GF-D8 (cell line): ENCODE measurements at regions not wholly inside any gene's neighbourhood (a gene's known extent, or its start where the extent isn't known, plus 50 kb on each side); places are given as distances from the start of the nearest gene placed in this dataset.
"Not testable (repeated sequence)": the region's sequence is repeated elsewhere in the genome, so short reads cannot be mapped to it uniquely, and the experiment has no call there.

ENCODE experiments used
- DNase-seq: peaks from one replicate; lab custom pipeline; 2025; lab: John Stamatoyannopoulos, UW

DNA sequence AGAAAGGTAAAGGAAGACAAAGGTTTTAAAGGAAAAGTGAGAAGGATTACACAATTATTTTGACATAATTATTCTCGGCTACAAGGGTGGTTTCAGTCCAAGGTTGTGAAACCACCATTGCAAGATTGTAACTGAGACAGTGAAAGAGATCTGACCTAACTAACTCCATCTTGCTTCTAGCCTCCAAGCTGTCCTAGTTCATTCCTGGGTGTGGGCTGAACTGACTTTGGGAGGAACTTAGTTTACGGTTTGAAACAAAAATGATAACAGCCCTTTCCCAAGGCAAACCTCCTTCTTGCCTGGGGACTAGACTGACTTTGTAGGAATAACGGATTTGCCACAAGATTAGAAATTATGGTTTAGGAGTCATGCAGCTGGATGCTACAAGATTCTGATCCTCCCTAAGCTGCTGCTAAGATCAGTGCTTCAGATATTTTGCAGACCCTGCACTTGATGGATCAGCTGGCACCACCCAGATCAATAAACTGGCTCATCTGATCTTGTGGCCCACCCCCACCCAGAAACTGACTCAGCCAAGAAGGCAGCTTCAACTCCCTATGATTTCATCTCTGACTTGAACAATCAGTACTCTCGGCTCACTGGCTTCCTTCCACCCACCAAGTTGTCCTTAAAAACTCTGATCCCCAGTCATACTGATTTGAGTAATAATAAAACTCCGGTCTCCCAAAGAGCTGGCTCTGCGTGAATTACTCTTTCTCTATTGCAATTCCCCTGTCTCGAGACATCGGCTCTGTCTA lies 57.7 kb upstream of the AADACL2 start:
- DNase-seq: no peak

DNA sequence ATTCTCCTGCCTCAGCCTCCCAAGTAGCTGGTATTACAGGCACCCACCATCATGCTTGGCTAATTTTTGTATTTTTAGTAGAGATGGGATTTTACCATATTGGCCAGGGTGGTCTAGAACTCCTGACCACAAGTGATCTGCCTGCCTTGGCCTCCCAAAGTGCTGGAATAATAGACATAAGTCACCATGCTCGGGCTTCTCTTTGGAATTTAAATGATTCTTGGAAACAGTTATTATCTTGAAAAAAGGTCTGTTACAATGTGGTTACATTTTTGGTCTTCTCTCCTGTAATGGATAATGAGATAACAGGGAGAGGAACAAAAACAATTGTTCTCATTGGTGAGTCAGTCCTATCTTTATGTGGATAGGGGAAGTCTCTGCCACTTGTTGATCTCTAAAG lies 59.8 kb upstream of the AADACL2 start:
- DNase-seq: no peak

DNA sequence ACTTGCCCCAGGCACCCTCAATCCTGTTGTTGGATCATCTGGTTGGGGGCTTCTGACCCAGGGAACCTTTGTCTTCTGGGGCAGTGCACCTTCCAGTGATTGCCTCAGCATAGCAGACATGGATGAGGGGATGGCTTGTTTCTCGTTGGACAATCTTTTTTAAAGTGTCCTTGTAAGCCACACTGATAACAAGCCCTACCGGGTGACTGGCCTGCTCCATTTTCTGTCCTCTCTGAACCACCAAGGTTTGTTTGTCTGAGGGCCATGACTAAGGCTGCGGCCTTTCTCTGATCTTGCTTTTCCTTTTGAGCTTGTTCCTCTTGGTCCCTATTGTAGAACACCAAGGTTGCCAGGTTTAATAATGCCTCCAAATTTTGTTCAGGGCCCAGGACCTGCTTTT lies 66.0 kb upstream of the AADACL2 start:
- not testable (repeated sequence) for DNase-seq

DNA sequence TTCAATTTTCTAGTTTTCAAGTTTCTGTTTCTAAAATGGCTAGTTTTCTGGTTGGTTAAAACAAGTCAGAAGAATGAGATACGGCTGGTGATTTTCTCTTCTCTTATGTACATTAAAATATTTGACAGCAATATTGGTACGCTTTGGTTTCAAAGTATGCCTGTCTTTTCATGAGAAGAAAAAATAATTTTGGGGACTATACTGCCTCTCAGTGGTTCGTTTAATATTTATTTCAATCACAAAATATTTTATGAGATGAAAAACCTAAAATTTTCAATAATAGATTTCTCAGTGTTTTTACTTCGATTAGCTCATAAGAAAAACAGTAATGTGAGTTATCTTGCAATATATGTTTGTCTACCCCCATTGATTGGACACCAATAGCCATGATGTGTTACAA lies 72.8 kb upstream of the AADACL2 start:
- no peak for DNase-seq

DNA sequence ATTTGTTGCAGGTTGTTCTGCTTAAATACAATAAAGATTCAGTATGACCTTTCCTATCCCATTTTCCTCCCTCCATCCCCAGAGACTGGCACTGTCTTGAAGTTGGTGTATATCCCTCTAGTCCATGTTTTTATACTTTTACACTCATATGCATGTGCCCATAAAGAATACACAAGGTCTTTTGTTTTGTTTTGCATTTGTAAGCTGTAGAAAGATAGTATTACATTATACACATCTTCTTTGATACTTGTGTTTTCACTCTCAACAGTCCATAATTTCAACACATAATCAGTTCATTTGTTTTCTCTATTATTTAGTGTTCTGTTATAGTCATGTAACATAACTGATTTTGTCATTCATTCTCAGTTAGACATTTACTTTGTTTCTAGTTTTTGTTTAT lies 88.7 kb upstream of the AADACL2 start:
- DNase-seq: no peak

DNA sequence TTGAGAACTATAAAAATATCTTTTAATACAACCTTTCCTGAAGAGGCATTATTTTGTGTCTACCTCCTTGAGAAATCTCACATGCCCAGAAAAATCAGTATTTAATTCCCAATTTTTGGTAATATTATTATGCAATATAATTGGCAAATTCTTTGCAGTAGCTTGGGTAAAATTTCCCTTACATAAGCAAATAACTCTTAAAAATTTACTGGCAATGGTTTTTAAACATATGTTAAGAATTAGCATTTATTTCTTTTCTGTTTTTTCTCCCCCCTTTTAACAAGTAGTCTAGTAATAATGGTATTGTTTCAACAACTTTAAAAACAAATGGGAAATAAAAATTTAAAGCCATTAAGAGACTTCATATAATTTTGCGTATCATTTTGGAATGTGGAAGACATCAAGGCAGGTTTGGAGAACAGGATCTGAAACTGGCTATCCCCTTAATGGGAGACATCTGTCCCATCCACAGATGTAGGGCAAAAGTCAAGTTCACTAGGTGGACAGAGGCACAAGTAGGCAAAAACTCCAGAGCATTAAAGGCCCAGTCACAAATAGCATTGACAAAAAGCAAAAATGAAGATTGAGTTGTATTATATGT lies 89.6 kb upstream of the AADACL2 start:
- no peak for DNase-seq

DNA sequence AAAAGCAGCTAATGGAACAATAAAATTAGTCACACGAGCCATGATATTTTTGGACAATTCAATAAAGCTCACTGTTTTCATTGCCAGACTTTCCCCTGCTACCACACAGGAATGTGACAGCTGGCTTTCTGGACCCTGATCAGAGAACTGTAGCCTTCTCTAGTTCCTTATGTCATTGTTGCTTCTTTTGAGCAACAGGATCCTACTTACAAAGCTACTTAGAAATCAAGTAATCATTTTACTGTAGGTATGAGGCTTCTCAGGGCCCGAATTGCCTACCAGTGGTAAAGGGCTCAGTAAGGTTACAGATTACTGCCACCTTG lies 94.3 kb upstream of the AADACL2 start:
- DNase-seq: no peak

DNA sequence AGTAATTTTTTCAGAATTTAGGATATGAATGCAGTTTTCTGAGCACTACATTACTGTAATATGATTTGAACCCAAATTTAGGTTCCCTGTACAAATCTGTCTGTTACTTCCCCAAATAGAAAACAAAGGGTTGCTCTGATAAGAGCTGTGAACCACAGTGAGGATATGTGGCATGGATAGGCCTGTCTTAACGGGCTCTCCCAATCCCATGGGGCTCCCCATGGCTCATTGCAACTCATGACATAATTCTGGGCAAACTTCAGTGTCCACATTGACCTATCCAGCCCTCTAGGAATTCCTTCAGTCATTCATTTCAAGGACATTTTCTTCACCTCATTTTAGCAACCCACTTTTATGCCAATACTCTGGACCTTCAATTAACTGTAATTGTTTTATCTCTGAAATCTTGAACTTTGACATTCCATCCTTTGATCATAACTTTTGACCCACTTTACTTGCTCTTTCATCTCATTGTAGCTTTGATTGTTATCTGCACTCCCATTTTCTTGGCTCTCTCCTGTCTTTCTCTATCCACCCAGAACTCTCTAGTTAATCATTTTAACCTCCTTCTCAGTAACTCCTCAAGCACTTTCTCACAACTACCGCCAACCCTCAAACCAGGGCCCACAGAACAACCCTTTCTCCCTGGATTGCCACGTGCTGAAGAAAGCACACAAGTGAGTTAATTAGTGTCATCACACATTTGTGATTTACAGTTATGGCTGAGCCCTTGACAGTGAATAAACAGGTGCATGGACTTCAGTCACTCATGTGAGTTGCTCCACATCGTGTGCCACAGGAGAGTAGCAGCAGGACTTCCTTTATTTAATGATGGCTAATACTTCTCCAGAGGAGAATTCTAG lies 94.9 kb upstream of the AADACL2 start:
- no peak for DNase-seq

DNA sequence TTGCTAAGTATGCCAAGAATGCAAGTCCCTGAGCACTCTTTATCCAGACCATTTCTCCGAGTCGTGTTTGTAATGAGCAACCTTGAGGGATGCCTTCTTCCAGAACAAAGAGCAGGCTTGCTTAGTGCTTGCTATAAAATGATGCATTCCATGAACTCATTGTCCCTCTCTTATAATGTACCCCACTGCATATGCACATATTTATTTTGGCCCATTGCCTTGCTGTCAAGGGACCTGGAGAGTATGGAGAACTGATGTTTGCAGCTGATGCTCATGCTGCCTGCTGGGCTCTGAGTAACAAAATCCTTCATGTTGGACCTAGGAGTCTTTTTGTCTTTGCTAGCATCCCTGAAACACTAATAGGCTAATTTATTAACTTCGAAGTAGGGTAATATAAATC lies 97.8 kb upstream of the AADACL2 start:
- DNase-seq: no peak

DNA sequence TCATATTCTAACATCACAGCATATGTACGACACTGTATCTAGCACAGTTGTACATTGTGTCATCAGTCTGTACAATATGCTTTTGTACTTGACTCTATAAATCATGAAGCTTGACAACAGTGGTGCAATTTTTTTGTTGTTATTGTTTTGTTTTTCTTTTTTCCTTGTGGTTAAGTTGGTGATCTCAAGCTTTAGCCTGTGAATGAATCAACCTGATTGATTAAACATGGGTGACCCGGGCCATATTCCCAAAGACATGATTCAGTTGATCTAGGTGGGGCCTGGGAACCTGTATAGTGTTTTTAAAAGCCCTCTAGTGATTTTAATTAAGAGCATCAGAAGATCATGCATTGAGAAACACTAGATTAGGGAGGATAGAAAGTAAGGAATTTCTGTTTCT lies 101.8 kb upstream of the AADACL2 start:
- no peak for DNase-seq

DNA sequence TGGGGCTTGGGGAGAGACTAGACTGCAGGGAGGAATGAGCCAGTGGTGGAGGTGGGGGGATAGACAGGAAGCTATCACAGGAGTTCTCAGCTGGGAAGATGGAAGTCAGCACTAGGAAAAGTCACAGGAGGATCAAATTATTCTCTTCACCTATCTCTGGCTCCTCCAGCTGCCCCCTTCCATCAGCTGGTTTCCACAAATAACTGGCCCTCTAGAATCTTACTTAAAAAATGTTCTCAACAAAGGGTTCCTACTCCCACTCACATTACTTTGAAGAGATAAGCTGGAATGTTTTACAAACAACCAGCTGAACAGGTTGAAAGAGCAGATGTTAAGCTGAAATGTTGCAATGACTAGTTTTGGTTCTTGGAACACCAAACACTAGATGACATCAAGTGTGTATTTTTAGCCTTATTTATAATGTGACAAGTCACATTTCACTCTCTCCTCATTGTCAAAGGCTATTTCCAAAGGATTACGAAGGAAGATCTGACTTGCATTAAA lies 102.7 kb upstream of the AADACL2 start:
- DNase-seq: no peak

DNA sequence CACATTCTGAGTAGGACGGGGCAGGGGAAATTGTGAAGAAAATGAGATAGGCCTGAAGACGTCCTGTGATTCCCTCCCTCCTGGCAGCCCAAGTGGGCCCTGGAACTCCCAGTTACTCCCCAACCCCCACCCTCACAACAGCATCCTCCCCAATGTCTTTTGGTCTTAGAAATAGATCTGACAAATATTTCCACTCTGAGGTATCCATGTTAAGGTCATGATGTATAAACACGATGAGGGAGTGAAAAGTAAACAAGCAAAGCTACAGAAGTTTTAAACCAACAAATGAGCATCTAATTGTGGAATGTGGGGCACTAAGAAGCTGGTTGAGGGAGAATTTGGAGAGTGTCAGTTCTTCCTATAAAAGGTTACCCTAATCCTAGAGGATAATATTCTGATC lies 103.7 kb upstream of the AADACL2 start:
- DNase-seq: no peak

DNA sequence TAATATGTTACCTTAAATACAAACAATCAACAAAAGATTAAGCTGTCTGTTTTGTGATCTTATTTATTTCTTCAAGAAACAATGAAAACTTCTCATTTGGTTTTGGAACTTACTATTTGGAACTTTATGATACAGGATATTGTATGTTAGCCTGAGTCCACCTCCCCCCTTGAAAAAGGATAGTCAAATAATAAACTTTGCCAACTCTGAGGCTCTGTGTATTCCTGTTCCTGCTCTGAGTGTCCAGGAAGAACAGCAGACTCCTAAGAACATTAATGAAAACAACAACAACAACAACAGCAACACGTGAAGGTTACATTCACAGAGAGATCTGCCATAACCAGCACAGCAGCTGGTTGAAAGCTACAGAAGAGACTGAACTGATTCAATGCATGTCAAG lies 108.1 kb upstream of the AADACL2 start:
- DNase-seq: no peak

DNA sequence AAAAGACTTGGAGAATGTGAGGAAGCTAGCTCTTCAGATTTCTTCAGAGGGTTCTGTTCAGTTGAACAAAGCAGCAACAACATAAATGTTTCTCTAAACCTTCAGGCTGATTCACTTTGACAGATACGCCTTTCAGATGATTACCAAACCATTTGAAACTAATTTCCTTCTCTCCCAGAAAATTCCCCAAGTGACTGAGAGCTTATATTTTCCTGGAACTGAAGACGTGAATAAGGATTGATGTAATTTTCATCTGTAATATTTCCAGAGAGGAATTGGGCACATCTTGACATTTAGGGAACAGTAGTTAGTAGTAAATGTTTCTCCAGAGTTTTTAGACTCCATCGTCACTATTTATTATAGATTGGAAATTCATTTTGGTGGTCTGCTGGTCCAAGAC lies 108.6 kb upstream of the AADACL2 start:
- DNase-seq: no peak

DNA sequence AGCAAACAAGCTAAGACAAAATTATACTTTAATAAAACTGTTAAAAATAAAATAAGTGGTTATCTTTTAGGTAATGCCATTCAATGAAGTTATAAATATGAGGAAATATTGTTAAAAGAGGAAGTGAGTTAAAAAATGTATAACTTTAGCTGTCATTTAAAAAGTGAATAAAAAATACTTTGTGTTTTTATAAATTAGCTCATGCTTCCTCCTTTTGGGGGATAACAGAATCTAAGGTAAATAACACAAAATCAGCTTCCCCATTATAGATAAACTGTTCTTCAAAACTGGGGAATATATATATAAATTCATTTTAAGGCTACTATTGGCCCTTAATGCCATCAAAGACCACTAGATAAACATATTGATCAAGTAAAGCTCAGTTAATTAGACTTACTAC lies 113.7 kb upstream of the AADACL2 start:
- no peak for DNase-seq

DNA sequence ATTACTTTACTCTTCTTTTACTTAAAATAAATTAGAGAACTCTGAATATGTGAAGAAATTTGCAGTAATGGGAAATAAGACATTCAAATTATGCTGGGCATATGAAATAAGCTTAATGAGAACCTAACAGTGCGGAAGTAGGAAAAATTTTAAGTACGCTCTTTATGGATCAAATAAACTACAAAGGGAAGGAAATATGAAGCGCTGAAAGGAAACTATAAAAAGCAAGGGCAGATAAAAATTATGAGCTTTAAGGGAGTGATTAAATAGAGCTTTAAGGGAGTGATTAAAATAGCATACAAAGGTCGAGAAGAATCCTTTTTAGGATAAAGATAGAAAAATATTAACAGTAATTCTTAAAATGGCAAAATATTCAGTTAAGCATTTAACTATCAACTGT lies 118.3 kb upstream of the AADACL2 start:
- no peak for DNase-seq

DNA sequence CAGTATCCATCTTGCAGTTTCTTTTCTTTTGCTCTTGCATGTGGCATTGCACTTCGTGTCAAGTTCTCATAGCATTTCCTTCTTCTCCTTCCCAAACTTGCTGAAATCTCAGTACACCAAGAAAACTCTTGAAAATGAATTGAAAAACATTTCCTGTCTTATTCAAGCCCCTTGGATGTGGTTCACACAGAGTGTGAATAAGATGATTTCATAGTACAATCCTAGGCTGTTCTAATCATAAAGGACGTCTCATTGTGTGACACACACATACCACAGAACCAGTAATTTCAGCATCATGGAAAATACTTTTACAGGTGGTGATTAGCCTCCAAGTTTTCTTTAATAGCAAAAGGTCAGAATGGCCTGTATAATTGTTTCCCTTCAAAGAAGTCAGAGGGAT lies 121.6 kb upstream of the AADACL2 start:
- DNase-seq: no peak

DNA sequence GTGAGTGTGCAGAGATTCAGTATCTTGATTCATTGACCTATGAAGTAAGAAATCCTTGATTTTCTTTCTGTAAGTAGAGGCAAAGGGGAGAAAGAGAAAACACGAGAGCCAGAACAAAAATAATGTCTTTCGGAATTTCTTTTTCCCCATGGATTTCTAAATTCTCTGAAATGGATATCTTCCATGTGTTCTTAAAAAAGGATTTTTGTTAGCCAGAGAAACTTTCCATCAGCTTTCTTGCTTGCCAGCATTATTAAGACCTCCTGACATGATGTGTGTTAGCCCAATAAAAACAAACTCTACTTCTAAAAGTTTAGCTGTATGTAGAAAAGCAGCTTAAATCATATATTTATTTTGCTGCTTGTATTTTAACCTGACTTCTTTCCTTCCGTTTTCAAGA lies 122.3 kb upstream of the AADACL2 start:
- no peak for DNase-seq

DNA sequence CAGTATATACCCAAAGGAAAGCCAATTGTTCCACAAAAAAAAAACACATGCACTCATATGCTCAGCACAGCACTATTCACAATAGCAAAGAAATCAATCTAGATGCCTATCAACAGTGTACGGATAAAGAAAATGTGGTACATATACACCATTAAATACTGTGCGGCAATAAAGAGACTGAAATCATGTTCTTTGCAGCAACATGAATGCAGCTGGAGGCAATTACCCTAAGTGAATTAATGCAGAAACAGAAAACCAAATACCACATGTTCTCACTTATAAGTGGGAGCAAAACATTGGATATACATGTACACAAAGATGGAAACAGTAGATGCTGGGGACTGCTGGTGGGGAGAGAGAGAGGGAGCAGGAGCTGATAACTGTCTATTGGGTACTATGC lies 124.2 kb upstream of the AADACL2 start:
- no peak for DNase-seq

DNA sequence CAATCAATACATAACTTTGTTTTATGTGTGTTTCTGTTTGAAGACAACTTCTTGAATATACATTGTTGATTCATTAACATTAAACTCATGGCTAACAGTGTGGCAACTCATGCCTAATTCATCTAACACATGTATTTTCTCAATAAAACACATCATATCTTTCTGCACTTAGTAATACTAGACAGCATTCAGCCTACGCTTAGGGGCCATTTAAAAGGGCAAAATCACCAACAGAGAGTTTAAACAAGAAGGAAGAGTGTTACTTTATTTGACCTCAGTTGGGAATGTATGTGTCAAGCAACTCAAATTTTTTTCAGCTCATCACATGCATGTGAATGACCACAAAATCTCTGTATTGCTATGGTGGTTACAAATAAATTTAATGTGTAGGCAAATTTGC lies 128.8 kb upstream of the AADACL2 start:
- no peak for DNase-seq

DNA sequence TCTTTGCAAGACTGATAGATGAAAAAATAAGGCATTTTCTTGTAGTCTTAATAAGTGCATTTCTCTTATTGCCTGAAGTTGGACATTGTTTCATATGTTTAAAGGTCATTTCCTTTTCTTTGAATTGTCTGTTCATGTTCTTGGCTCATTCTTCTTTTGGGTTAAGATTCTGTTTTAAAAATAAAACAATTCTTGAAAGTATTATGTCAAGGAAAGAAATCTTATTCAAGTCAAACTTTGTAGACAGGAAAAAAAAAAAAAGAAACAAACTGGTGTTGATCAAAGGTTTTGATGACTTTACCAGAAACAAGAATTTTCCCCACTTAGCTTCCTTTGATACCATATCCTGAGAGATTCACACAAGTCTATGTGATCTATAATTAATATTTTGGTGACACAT lies 132.9 kb upstream of the AADACL2 start:
- no peak for DNase-seq

DNA sequence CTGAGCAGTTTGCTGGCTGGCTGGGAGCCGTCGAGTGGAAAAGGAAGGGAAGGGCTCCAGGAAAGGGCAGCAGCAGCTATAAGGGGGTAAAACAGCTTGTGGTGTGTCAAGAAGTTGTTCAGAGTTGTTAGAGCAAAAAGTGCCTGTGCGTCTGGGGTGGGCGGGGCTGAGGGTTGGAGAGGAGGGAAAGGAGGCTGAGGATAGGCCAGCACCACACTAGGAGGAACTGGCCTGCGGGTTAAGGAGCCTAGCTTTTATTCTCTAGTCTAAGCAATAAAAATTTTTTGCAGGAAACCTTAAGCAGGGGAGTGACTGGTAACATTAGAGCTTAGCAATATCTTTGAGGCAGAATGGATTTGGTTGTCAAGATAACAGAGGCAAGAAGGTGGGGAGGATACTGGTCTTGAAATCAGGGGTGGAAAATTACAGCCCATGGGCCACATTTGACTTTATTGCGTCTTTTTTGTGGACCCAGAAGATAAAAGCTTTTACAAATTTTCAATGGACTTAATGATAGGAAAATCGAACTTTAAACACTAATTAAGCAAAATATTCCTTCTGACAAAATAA lies 134.5 kb upstream of the AADACL2 start:
- no peak for DNase-seq

DNA sequence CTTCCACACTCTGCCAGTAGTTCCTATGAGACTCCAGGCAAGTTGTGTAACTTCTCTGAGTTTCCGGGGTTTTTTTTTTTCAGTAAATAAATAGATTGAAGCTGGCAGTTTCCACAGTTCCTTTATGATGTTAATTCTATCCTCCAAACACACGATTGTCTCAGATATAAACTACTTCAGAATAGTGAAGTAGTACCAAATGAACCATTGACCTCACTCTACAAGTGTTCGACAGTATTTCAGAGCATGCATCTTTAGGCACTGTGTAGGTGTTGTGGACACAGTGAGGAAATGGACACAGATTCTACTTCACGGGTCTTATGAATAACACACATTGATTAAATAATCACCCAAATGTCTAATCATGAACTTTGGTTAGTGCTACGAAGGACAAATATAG lies 136.1 kb upstream of the IGSF10 start:
- DNase-seq: no peak
